ENCODE measurements at regions not wholly inside any gene's neighbourhood (a gene's known extent, or its start where the extent isn't known, plus 50 kb on each side); places are given as distances from the start of the nearest gene placed in this dataset.
"Not testable (repeated sequence)": the region's sequence is repeated elsewhere in the genome, so short reads cannot be mapped to it uniquely, and the experiment has no call there.

- not testable (repeated sequence) for TF ChIP-seq CTCF (IDR thresholded peaks at IDR 0.05; ENCODE audit: low read length); EZH2 (IDR thresholded peaks at IDR 0.05; ENCODE audit: borderline replicate concordance, low read length)
Observed at GRCh38 chr21:5015187-5015586, 5506.2 kb upstream of the TPTE start.

All from OCI-LY1 (cell line).